WTC11 (cell line): ENCODE measurements at regions not wholly inside any gene's neighbourhood (a gene's known extent, or its start where the extent isn't known, plus 50 kb on each side); places are given as distances from the start of the nearest gene placed in this dataset.

ENCODE experiments used
- ARID4B ChIP-seq: sonication (generic); formaldehyde crosslinking; IDR thresholded peaks from 2 replicates; pipeline ENCODE4 v1.8.0; 2023; ENCODE audit warnings: missing genetic modification reagents, mild to moderate bottlenecking, borderline replicate concordance
- ATF1 ChIP-seq: sonication (generic); formaldehyde crosslinking; IDR thresholded peaks from 2 replicates; pipeline ENCODE4 v1.8.1; 2023; ENCODE audit warnings: mild to moderate bottlenecking, moderate library complexity, missing genetic modification reagents
- CTCF ChIP-seq: fragments of 200-600 bp; IDR thresholded peaks from 2 replicates; pipeline ENCODE4 v1.8.0; 2022; ENCODE audit warnings: antibody characterized with exemption
- ETV6 ChIP-seq: sonication (generic); formaldehyde crosslinking; IDR thresholded peaks from 2 replicates; pipeline ENCODE4 v1.8.1; 2022; ENCODE audit warnings: mild to moderate bottlenecking, missing genetic modification reagents
- FOXP1 ChIP-seq: sonication (generic); formaldehyde crosslinking; IDR thresholded peaks from 2 replicates; pipeline ENCODE4 v1.8.0; 2022; ENCODE audit warnings: missing genetic modification reagents, mild to moderate bottlenecking, moderate library complexity, borderline replicate concordance
- IRF1 ChIP-seq: sonication (generic); formaldehyde crosslinking; IDR thresholded peaks from 2 replicates; pipeline ENCODE4 v1.8.0; 2023; ENCODE audit warnings: missing genetic modification reagents
- IRF2 ChIP-seq: sonication (generic); formaldehyde crosslinking; IDR thresholded peaks from 2 replicates; pipeline ENCODE4 v1.8.0; 2022; ENCODE audit warnings: low read depth, missing genetic modification reagents, borderline replicate concordance
- NR2C2 ChIP-seq: sonication (generic); formaldehyde crosslinking; IDR thresholded peaks from 2 replicates; pipeline ENCODE4 v1.8.0; 2022; ENCODE audit warnings: mild to moderate bottlenecking, missing genetic modification reagents
- OVOL2 ChIP-seq: fragments of 250-450 bp; sonication (Bioruptor Pico); IDR thresholded peaks from 2 replicates; pipeline ENCODE4 v1.9.0; 2021; ENCODE audit warnings: mild to moderate bottlenecking, borderline replicate concordance
- PRDM15 ChIP-seq: sonication (generic); formaldehyde crosslinking; IDR thresholded peaks from 2 replicates; pipeline ENCODE4 v1.8.0; 2022; ENCODE audit warnings: missing genetic modification reagents
- PREB ChIP-seq: sonication (generic); formaldehyde crosslinking; IDR thresholded peaks from 2 replicates; pipeline ENCODE4 v1.8.1; 2022; ENCODE audit warnings: mild to moderate bottlenecking, missing genetic modification reagents, moderate library complexity, borderline replicate concordance
- PRRX2 ChIP-seq: fragments of 250-450 bp; sonication (Bioruptor Pico); IDR thresholded peaks from 2 replicates; pipeline ENCODE4 v1.8.0; 2021; ENCODE audit warnings: mild to moderate bottlenecking
- USF1 ChIP-seq: sonication (generic); formaldehyde crosslinking; IDR thresholded peaks from 2 replicates; pipeline ENCODE4 v1.8.0; 2022; ENCODE audit warnings: mild to moderate bottlenecking, missing genetic modification reagents
- ZBTB43 ChIP-seq: sonication (generic); formaldehyde crosslinking; IDR thresholded peaks from 2 replicates; pipeline ENCODE4 v1.8.1; 2023; ENCODE audit warnings: mild to moderate bottlenecking, missing genetic modification reagents
- ZNF138 ChIP-seq: sonication (generic); formaldehyde crosslinking; conservative IDR thresholded peaks from 2 replicates; pipeline ENCODE4 v1.8.1; 2022; ENCODE audit warnings: mild to moderate bottlenecking, moderate library complexity, missing genetic modification reagents
- ZNF219 ChIP-seq: sonication (generic); formaldehyde crosslinking; IDR thresholded peaks from 2 replicates; pipeline ENCODE4 v1.8.0; 2023; ENCODE audit warnings: missing genetic modification reagents, mild to moderate bottlenecking, borderline replicate concordance

- TF ChIP-seq USF1 (CRISPR knock-in tag) (peak; percentile 43; the same call in 1 of the 2 replicates), ATF1 (CRISPR knock-in tag) (no peak; the same call in none of the 2 replicates), ZBTB43 (CRISPR knock-in tag) (0 out of 2 replicates have a peak, but pooled peaks have one; percentile 39), IRF2 (CRISPR knock-in tag) (no peak), PRDM15 (CRISPR knock-in tag) (no peak), PREB (CRISPR knock-in tag) (no peak), ZNF138 (CRISPR knock-in tag) (no peak), NR2C2 (CRISPR knock-in tag) (no peak), FOXP1 (CRISPR knock-in tag) (peak; percentile 90; the same call in 1 of the 2 replicates), ZNF219 (peak; percentile 26; the same call in 1 of the 2 replicates), CTCF (no peak), OVOL2 (CRISPR knock-in tag) (no peak), ARID4B (CRISPR knock-in tag) (peak; percentile 77), PRRX2 (CRISPR knock-in tag) (0 out of 2 replicates have a peak, but pooled peaks have one; percentile 38), ETV6 (CRISPR knock-in tag) (peak; percentile 82; the same call in 1 of the 2 replicates), IRF1 (CRISPR knock-in tag) (peak; percentile 77)
These were observed 113.5 kb upstream of the BTN3A2 start (continued) for GRCh38 chr6:26251354-26252076.
